NT2/D1 (cell line): ENCODE measurements at regions not wholly inside any gene's neighbourhood (a gene's known extent, or its start where the extent isn't known, plus 50 kb on each side); places are given as distances from the start of the nearest gene placed in this dataset.

ENCODE experiments used
- DNase-seq: peaks from one replicate; pipeline ENCODE4 v3.0.0-alpha.2; 2011; ENCODE audit warnings: low read depth, low spot score
- H3K27me3 ChIP-seq: 2 replicates; pipeline ENCODE4 v1.6.0; 2011; ENCODE audit warnings: mild to moderate bottlenecking; ENCODE audit not compliant: insufficient read length, insufficient read depth
- H3K36me3 ChIP-seq: 2 replicates; pipeline ENCODE4 v1.6.1; 2011; ENCODE audit warnings: mild to moderate bottlenecking, low read length, mixed read lengths; ENCODE audit not compliant: insufficient read depth, insufficient read length
- H3K4me1 ChIP-seq: 2 replicates; pipeline ENCODE4 v1.5.1; 2011; ENCODE audit not compliant: insufficient read depth, insufficient read length
- H3K4me3 ChIP-seq: 2 replicates; pipeline ENCODE4 v1.5.1; 2011; ENCODE audit warnings: low read depth; ENCODE audit not compliant: insufficient read length
- H3K9ac ChIP-seq: 2 replicates; pipeline ENCODE4 v1.6.0; 2011; ENCODE audit warnings: low read depth; ENCODE audit not compliant: insufficient read length
- H3K9me3 ChIP-seq: 2 replicates; pipeline ENCODE4 v1.5.1; 2011; ENCODE audit warnings: mild to moderate bottlenecking, low read length; ENCODE audit not compliant: insufficient read depth
- SUZ12 ChIP-seq: IDR thresholded peaks from 2 replicates; pipeline ENCODE4 v1.6.1; 2011; ENCODE audit not compliant: insufficient read length, insufficient read depth; ENCODE audit errors: extremely low read depth
- YY1 ChIP-seq: IDR thresholded peaks from 2 replicates; pipeline ENCODE4 v1.6.1; 2011; ENCODE audit not compliant: insufficient read length, insufficient read depth
- ZNF274 ChIP-seq: IDR thresholded peaks from 2 replicates; pipeline ENCODE4 v1.6.1; 2011; ENCODE audit warnings: mild to moderate bottlenecking, low read depth, low read length

- no peak for TF ChIP-seq SUZ12
- no peak for TF ChIP-seq ZNF274
- no peak for TF ChIP-seq YY1
- H3K9ac ChIP-seq, result no peak overlapping the region
- H3K36me3 ChIP-seq, result no peaks in the 10 kb centered on the region
- H3K27me3 ChIP-seq, result no peaks in the 10 kb centered on the region
- H3K9me3 ChIP-seq, result peaks cover 8% of the 10 kb centered on the region; the same call in 1 of the 2 replicates
- no peak for DNase-seq
- H3K4me3 ChIP-seq, result no peak overlapping the region
- no peaks in the 10 kb centered on the region for H3K4me1 ChIP-seq
Observed at GRCh38 chr4:152015597-152016302, 254.9 kb upstream of the GATB start.

- H3K36me3 ChIP-seq, result no peaks in the 10 kb centered on the region
- peaks cover 8% of the 10 kb centered on the region; the same call in 1 of the 2 replicates for H3K9me3 ChIP-seq
- DNase-seq, result no peak
- H3K9ac ChIP-seq, result no peak overlapping the region
- no peak overlapping the region for H3K4me3 ChIP-seq
- H3K4me1 ChIP-seq, result no peaks in the 10 kb centered on the region
- H3K27me3 ChIP-seq, result no peaks in the 10 kb centered on the region
- TF ChIP-seq YY1 (no peak), SUZ12 (no peak)
Observed at GRCh38 chr4:152014280-152014679, 253.5 kb upstream of the GATB start.

DNA sequence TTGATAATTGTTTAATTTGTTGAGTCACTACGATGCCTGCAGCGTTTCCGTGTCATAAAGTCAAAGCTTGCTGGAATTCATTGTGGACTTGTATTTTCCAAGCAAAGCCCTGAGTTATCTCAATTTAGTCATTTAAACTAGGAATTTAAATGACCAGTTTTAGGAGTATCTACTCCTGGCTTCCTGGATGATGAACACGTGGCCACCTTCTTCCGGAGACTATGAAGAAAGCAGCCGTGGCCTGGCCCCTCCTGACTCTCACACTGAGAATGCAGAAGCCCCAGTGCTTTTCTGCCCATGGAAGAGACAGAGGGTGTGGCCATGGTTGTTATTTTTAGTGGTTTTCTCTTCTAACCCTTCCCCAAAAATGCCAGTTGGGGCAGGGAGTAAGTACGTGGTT lies 250.7 kb upstream of the GATB start:
- Histone ChIP-seq H3K9ac (no peak overlapping the region), H3K4me1 (no peaks in the 10 kb centered on the region), H3K27me3 (no peaks in the 10 kb centered on the region), H3K9me3 (peaks cover 8% of the 10 kb centered on the region; the same call in 1 of the 2 replicates), H3K36me3 (no peaks in the 10 kb centered on the region), H3K4me3 (no peak overlapping the region)
- no peak for DNase-seq
- TF ChIP-seq ZNF274 (no peak), YY1 (no peak), SUZ12 (no peak)

DNA sequence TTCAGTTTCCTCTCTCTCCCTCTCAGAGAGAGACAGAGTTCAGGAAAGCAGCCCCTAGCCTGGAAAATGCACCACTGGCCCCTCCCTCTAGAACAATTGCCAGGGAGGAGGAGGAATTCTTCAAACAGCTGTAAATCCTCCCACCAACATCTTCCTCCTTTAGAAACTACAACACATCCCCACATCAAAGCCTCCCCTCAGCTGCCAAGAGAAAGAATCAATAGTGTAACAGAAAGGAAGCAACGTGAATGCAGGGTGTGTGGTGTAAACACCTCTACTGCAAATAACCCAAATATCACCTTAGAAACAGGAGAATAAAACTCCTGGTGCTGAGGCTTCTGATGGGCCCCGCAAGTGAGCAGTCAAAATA lies 249.9 kb upstream of the GATB start:
- no peak for DNase-seq
- H3K36me3 ChIP-seq, result no peaks in the 10 kb centered on the region
- H3K9ac ChIP-seq, result no peak overlapping the region
- H3K4me3 ChIP-seq, result no peak overlapping the region
- H3K9me3 ChIP-seq, result peaks cover 8% of the 10 kb centered on the region; the same call in 1 of the 2 replicates
- TF ChIP-seq YY1 (no peak), SUZ12 (no peak), ZNF274 (no peak)
- H3K4me1 ChIP-seq, result no peaks in the 10 kb centered on the region
- no peaks in the 10 kb centered on the region for H3K27me3 ChIP-seq

GRCh38 chr4:152009983-152010709 lies 249.3 kb upstream of the GATB start:
- H3K36me3 ChIP-seq, result no peaks in the 10 kb centered on the region
- no peak overlapping the region for H3K9ac ChIP-seq
- no peaks in the 10 kb centered on the region for H3K4me1 ChIP-seq
- no peak overlapping the region for H3K4me3 ChIP-seq
- peaks cover 8% of the 10 kb centered on the region; the same call in 1 of the 2 replicates for H3K9me3 ChIP-seq
- TF ChIP-seq SUZ12, result no peak
- no peak for TF ChIP-seq YY1
- TF ChIP-seq ZNF274, result no peak
- no peak for DNase-seq
- H3K27me3 ChIP-seq, result no peaks in the 10 kb centered on the region

GRCh38 chr4:152009031-152009670 lies 248.3 kb upstream of the GATB start:
- H3K4me3 ChIP-seq, result no peak overlapping the region
- H3K9ac ChIP-seq, result no peak overlapping the region
- H3K4me1 ChIP-seq, result no peaks in the 10 kb centered on the region
- no peaks in the 10 kb centered on the region for H3K36me3 ChIP-seq
- no peak for DNase-seq
- H3K9me3 ChIP-seq, result peaks cover 8% of the 10 kb centered on the region; the same call in 1 of the 2 replicates
- no peaks in the 10 kb centered on the region for H3K27me3 ChIP-seq
- no peak for TF ChIP-seq YY1
- no peak for TF ChIP-seq SUZ12
- no peak for TF ChIP-seq ZNF274

DNA sequence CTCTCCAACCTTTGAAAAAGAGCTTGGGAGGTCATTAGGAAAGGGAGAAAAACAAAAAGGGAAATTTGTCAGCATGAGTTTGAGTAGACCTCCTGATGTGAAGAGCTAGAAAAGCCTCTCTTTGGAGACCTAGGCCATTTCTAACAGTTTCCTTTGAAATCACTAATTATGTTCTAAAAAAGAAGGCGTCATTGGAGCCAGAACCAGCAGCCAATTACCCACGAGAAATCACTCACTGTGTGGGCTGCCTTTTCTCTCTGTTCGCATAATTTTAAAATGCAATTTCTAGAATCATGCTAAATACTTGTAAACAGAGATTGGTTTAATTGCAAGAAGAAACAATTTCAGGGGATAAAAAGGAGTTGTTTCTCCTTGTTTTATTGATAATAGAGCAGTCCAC lies 246.3 kb upstream of the GATB start:
- no peak overlapping the region for H3K9ac ChIP-seq
- no peaks in the 10 kb centered on the region for H3K4me1 ChIP-seq
- no peak for DNase-seq
- H3K9me3 ChIP-seq, result no peaks in the 10 kb centered on the region
- H3K36me3 ChIP-seq, result no peaks in the 10 kb centered on the region
- no peaks in the 10 kb centered on the region for H3K27me3 ChIP-seq
- TF ChIP-seq YY1, result no peak
- H3K4me3 ChIP-seq, result no peak overlapping the region
